ENCODE measurements at regions not wholly inside any gene's neighbourhood (a gene's known extent, or its start where the extent isn't known, plus 50 kb on each side); places are given as distances from the start of the nearest gene placed in this dataset.

DNA sequence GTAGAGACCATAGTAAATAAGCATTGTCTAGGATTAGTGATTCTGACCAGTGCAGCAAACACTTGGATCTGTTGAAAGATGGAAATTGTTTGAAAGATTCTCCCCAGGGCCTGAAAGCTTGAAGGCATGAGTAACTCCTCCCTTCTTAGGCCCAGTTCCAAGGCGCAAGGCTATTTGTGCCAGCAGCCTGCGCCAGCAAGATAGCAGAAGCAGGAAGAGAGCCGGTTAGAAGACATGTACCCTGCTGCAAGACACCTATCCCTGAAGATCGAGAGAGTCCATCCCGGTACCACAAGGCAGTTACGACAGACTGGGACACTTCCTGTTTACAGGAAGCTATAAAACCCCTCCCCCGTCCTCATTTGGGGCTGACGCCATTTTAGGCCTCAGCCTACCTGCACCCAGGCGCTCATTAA lies 72.4 kb upstream of the JADE1 start:
- no CpG with 5 or more reads among the region's 9 CpGs for WGBS, 2 donors (ENCODE audit: extremely low coverage in 2 of 2, insufficient read length in 2 of 2, insufficient replicate concordance in 1 of 2)
- H3K27me3 ChIP-seq (ENCODE audit: control insufficient read depth in 3 of 3, insufficient read depth in 3 of 3, low read depth in 1 of 3, low read length in 3 of 3): no peaks in the 10 kb centered on the region
- DNase-seq (ENCODE audit: low spot score): no peak
- H2AK5ac ChIP-seq (ENCODE audit: low read depth, low read length): no peak overlapping the region
- H3K9me3 ChIP-seq (replicated peaks in 1 of 2; ENCODE audit: control insufficient read depth in 2 of 2, insufficient read depth in 1 of 2, low read depth in 1 of 2, low read length in 2 of 2): no peaks in the 10 kb centered on the region
- H2BK5ac ChIP-seq (ENCODE audit: low read length): no peak overlapping the region
- H3K4me1 ChIP-seq (ENCODE audit: control insufficient read depth in 2 of 2, insufficient read depth in 1 of 2, low read depth in 1 of 2, low read length in 2 of 2): peaks cover 0 to 2% of the 10 kb centered on the region in 2 donors
- H3K18ac ChIP-seq (ENCODE audit: low read length): no peak overlapping the region
- H4K91ac ChIP-seq (ENCODE audit: low read depth, low read length, poor library complexity): no peak overlapping the region
- H3K36me3 ChIP-seq (replicated peaks in 1 of 2; ENCODE audit: control insufficient read depth in 2 of 2, insufficient read depth in 2 of 2, low read length in 2 of 2): no peaks in the 10 kb centered on the region
- H3K27ac ChIP-seq (replicated peaks; ENCODE audit: low read length): no peak overlapping the region
- H3K9ac ChIP-seq (ENCODE audit: low read depth, low read length, poor library complexity): no peak overlapping the region
- H2AFZ ChIP-seq (ENCODE audit: low read length): peak overlapping the region; percentile 64
- no peaks in the 10 kb centered on the region for H3K79me1 ChIP-seq (ENCODE audit: low read depth, low read length)
- no peak overlapping the region for H2BK15ac ChIP-seq (ENCODE audit: low read length)
- H2BK120ac ChIP-seq (ENCODE audit: low read depth, low read length): no peak overlapping the region
- no peak overlapping the region for H3K23ac ChIP-seq (ENCODE audit: low read depth, low read length, poor library complexity)
- H3K4me2 ChIP-seq (ENCODE audit: insufficient read depth, low read length, poor library complexity, severe bottlenecking): no peak overlapping the region
- no peak overlapping the region for H3K4ac ChIP-seq (ENCODE audit: low read length)
- H4K8ac ChIP-seq (ENCODE audit: low read depth, low read length): no peak overlapping the region
- H3K14ac ChIP-seq (ENCODE audit: low read length): no peak overlapping the region
- H2BK12ac ChIP-seq (ENCODE audit: low read length): no peak overlapping the region
- no peak overlapping the region for H3K4me3 ChIP-seq (ENCODE audit: low read length in 2 of 2)

- no peak overlapping the region for H4K91ac ChIP-seq (ENCODE audit: low read depth, low read length, poor library complexity)
- no peak overlapping the region for H3K4me3 ChIP-seq (ENCODE audit: low read length in 2 of 2)
- H3K79me1 ChIP-seq (ENCODE audit: low read depth, low read length): no peaks in the 10 kb centered on the region
- no peaks in the 10 kb centered on the region for H3K27me3 ChIP-seq (ENCODE audit: control insufficient read depth in 3 of 3, insufficient read depth in 3 of 3, low read depth in 1 of 3, low read length in 3 of 3)
- H3K18ac ChIP-seq (ENCODE audit: low read length): no peak overlapping the region
- H4K8ac ChIP-seq (ENCODE audit: low read depth, low read length): no peak overlapping the region
- WGBS, 2 donors (ENCODE audit: extremely low coverage in 2 of 2, insufficient read length in 2 of 2, insufficient replicate concordance in 1 of 2): no CpG with 5 or more reads among the region's 2 CpGs
- no peak overlapping the region for H2AK5ac ChIP-seq (ENCODE audit: low read depth, low read length)
- H3K23ac ChIP-seq (ENCODE audit: low read depth, low read length, poor library complexity): no peak overlapping the region
- H2BK120ac ChIP-seq (ENCODE audit: low read depth, low read length): no peak overlapping the region
- H3K14ac ChIP-seq (ENCODE audit: low read length): no peak overlapping the region
- no peak overlapping the region for H2BK12ac ChIP-seq (ENCODE audit: low read length)
- no peak overlapping the region for H3K9ac ChIP-seq (ENCODE audit: low read depth, low read length, poor library complexity)
- no peak for DNase-seq (ENCODE audit: low spot score)
- H2AFZ ChIP-seq (ENCODE audit: low read length): no peak overlapping the region
- no peak overlapping the region for H2BK15ac ChIP-seq (ENCODE audit: low read length)
- H3K4me1 ChIP-seq (ENCODE audit: control insufficient read depth in 2 of 2, insufficient read depth in 1 of 2, low read depth in 1 of 2, low read length in 2 of 2): peaks cover 0 to 2% of the 10 kb centered on the region in 2 donors
- H3K4ac ChIP-seq (ENCODE audit: low read length): no peak overlapping the region
- no peaks in the 10 kb centered on the region for H3K36me3 ChIP-seq (replicated peaks in 1 of 2; ENCODE audit: control insufficient read depth in 2 of 2, insufficient read depth in 2 of 2, low read length in 2 of 2)
- no peak overlapping the region for H2BK5ac ChIP-seq (ENCODE audit: low read length)
- H3K9me3 ChIP-seq (replicated peaks in 1 of 2; ENCODE audit: control insufficient read depth in 2 of 2, insufficient read depth in 1 of 2, low read depth in 1 of 2, low read length in 2 of 2): no peaks in the 10 kb centered on the region
- H3K4me2 ChIP-seq (ENCODE audit: insufficient read depth, low read length, poor library complexity, severe bottlenecking): no peak overlapping the region
- H3K27ac ChIP-seq (replicated peaks; ENCODE audit: low read length): no peak overlapping the region
Measured at GRCh38 chr4:128735714-128736113, 73.8 kb upstream of the JADE1 start.

- no peak overlapping the region for H3K14ac ChIP-seq (ENCODE audit: low read length)
- WGBS, 2 donors (ENCODE audit: extremely low coverage in 2 of 2, insufficient read length in 2 of 2, insufficient replicate concordance in 1 of 2): no CpG with 5 or more reads among the region's 2 CpGs
- no peak overlapping the region for H3K4me3 ChIP-seq (ENCODE audit: low read length in 2 of 2)
- H3K4me2 ChIP-seq (ENCODE audit: insufficient read depth, low read length, poor library complexity, severe bottlenecking): no peak overlapping the region
- no peak for DNase-seq (ENCODE audit: low spot score)
- H2AFZ ChIP-seq (ENCODE audit: low read length): no peak overlapping the region
- peaks cover 4 to 6% of the 10 kb centered on the region in 2 donors for H3K4me1 ChIP-seq (ENCODE audit: control insufficient read depth in 2 of 2, insufficient read depth in 1 of 2, low read depth in 1 of 2, low read length in 2 of 2)
- no peak overlapping the region for H3K23ac ChIP-seq (ENCODE audit: low read depth, low read length, poor library complexity)
- no peak overlapping the region for H2BK120ac ChIP-seq (ENCODE audit: low read depth, low read length)
- no peaks in the 10 kb centered on the region for H3K36me3 ChIP-seq (replicated peaks in 1 of 2; ENCODE audit: control insufficient read depth in 2 of 2, insufficient read depth in 2 of 2, low read length in 2 of 2)
- no peaks in the 10 kb centered on the region for H3K79me1 ChIP-seq (ENCODE audit: low read depth, low read length)
- no peak overlapping the region for H3K9ac ChIP-seq (ENCODE audit: low read depth, low read length, poor library complexity)
- no peak overlapping the region for H2BK12ac ChIP-seq (ENCODE audit: low read length)
- no peak overlapping the region for H2AK5ac ChIP-seq (ENCODE audit: low read depth, low read length)
- H3K4ac ChIP-seq (ENCODE audit: low read length): no peak overlapping the region
- no peak overlapping the region for H2BK5ac ChIP-seq (ENCODE audit: low read length)
- no peaks in the 10 kb centered on the region for H3K9me3 ChIP-seq (replicated peaks in 1 of 2; ENCODE audit: control insufficient read depth in 2 of 2, insufficient read depth in 1 of 2, low read depth in 1 of 2, low read length in 2 of 2)
- no peaks in the 10 kb centered on the region for H3K27me3 ChIP-seq (ENCODE audit: control insufficient read depth in 3 of 3, insufficient read depth in 3 of 3, low read depth in 1 of 3, low read length in 3 of 3)
- no peak overlapping the region for H3K18ac ChIP-seq (ENCODE audit: low read length)
- H2BK15ac ChIP-seq (ENCODE audit: low read length): no peak overlapping the region
- no peak overlapping the region for H4K91ac ChIP-seq (ENCODE audit: low read depth, low read length, poor library complexity)
- H4K8ac ChIP-seq (ENCODE audit: low read depth, low read length): no peak overlapping the region
- no peak overlapping the region for H3K27ac ChIP-seq (replicated peaks; ENCODE audit: low read length)
Measured at GRCh38 chr4:128728190-128728589, 81.3 kb upstream of the JADE1 start.

- Histone ChIP-seq H3K27me3 (ENCODE audit: control insufficient read depth in 3 of 3, insufficient read depth in 3 of 3, low read depth in 1 of 3, low read length in 3 of 3) (no peaks in the 10 kb centered on the region), H3K4me1 (ENCODE audit: control insufficient read depth in 2 of 2, insufficient read depth in 1 of 2, low read depth in 1 of 2, low read length in 2 of 2) (peaks cover 4 to 6% of the 10 kb centered on the region in 2 donors), H3K23ac (ENCODE audit: low read depth, low read length, poor library complexity) (no peak overlapping the region), H3K9me3 (replicated peaks in 1 of 2; ENCODE audit: control insufficient read depth in 2 of 2, insufficient read depth in 1 of 2, low read depth in 1 of 2, low read length in 2 of 2) (no peaks in the 10 kb centered on the region), H3K4ac (ENCODE audit: low read length) (no peak overlapping the region), H2BK5ac (ENCODE audit: low read length) (no peak overlapping the region), H2AFZ (ENCODE audit: low read length) (no peak overlapping the region), H4K8ac (ENCODE audit: low read depth, low read length) (no peak overlapping the region), H4K91ac (ENCODE audit: low read depth, low read length, poor library complexity) (no peak overlapping the region), H2BK120ac (ENCODE audit: low read depth, low read length) (no peak overlapping the region), H2AK5ac (ENCODE audit: low read depth, low read length) (no peak overlapping the region), H3K9ac (ENCODE audit: low read depth, low read length, poor library complexity) (no peak overlapping the region), H3K14ac (ENCODE audit: low read length) (no peak overlapping the region), H3K18ac (ENCODE audit: low read length) (no peak overlapping the region), H2BK12ac (ENCODE audit: low read length) (no peak overlapping the region), H2BK15ac (ENCODE audit: low read length) (no peak overlapping the region), H3K79me1 (ENCODE audit: low read depth, low read length) (no peaks in the 10 kb centered on the region), H3K4me2 (ENCODE audit: insufficient read depth, low read length, poor library complexity, severe bottlenecking) (no peak overlapping the region), H3K4me3 (ENCODE audit: low read length in 2 of 2) (no peak overlapping the region), H3K27ac (replicated peaks; ENCODE audit: low read length) (no peak overlapping the region), H3K36me3 (replicated peaks in 1 of 2; ENCODE audit: control insufficient read depth in 2 of 2, insufficient read depth in 2 of 2, low read length in 2 of 2) (no peaks in the 10 kb centered on the region)
- DNase-seq (ENCODE audit: low spot score): no peak
Measured at GRCh38 chr4:128727658-128728057, 81.8 kb upstream of the JADE1 start.

Measured in neuronal stem cell (in vitro differentiated cells).